ENCODE measurements at regions not wholly inside any gene's neighbourhood (a gene's known extent, or its start where the extent isn't known, plus 50 kb on each side); places are given as distances from the start of the nearest gene placed in this dataset.

- no peak overlapping the region for H3K27ac Mint-ChIP-seq
- no peak overlapping the region for H3K9ac ChIP-seq (ENCODE audit: low read length)
- POLR2A ChIA-PET, result no interaction called here
- no peaks in the 10 kb centered on the region for H3K27me3 Mint-ChIP-seq
- peaks cover 0 to 6% (median 0%) of the 10 kb centered on the region in 3 donors for H3K9me3 ChIP-seq (ENCODE audit: control extremely low read depth in 1 of 3, control insufficient read depth in 2 of 3, insufficient read depth in 1 of 3, low read length in 2 of 3)
- no peak for DNase-seq
- H3K27me3 ChIP-seq (replicated peaks in 1 of 4; ENCODE audit: control extremely low read depth in 1 of 4, control insufficient read depth in 3 of 4, insufficient read depth in 4 of 4, low read length in 3 of 4), result no peaks in the 10 kb centered on the region
- H3K4me2 ChIP-seq (replicated peaks; ENCODE audit: low read depth, low read length, poor library complexity, severe bottlenecking), result no peak overlapping the region
- TF ChIP-seq CTCF (IDR thresholded peaks at IDR 0.05) (no peak), EZH2 (IDR thresholded peaks at IDR 0.05; ENCODE audit: borderline replicate concordance, insufficient read depth, low read depth, low read length, poor library complexity, severe bottlenecking) (no peak)
- no peak overlapping the region for H3K4me3 ChIP-seq (ENCODE audit: control extremely low read depth in 1 of 5, extremely low read depth in 1 of 5, insufficient read depth in 1 of 5, low read depth in 2 of 5, low read length in 4 of 5)
- intact Hi-C loops (cut with micrococcal nuclease), result no loop called here
- no peaks in the 10 kb centered on the region for H3K4me1 ChIP-seq (ENCODE audit: control insufficient read depth in 2 of 2, insufficient read depth in 2 of 2, low read length in 2 of 2)
- H4K20me1 ChIP-seq (ENCODE audit: control insufficient read depth, insufficient read depth, low read length, poor library complexity, severe bottlenecking), result no peaks in the 10 kb centered on the region
- H3K79me2 ChIP-seq (ENCODE audit: control insufficient read depth, insufficient read depth, low read length), result no peaks in the 10 kb centered on the region
- H3K4me3 Mint-ChIP-seq, result no peak overlapping the region
- ATAC-seq (ENCODE audit: low read depth), result no peak
- no peaks in the 10 kb centered on the region for H3K4me1 Mint-ChIP-seq
- 75% methylated on average over 1 of the region's 1 CpG for WGBS (ENCODE audit: insufficient coverage)
- H3K9me3 Mint-ChIP-seq (ENCODE audit: insufficient read depth), result no peaks in the 10 kb centered on the region
- no peaks in the 10 kb centered on the region for H3K36me3 ChIP-seq (replicated peaks in 1 of 2; ENCODE audit: control extremely low read depth in 1 of 2, control insufficient read depth in 1 of 2, extremely low read depth in 1 of 2, insufficient read depth in 2 of 2, low read length in 1 of 2)
- H3K27ac ChIP-seq (ENCODE audit: low read length in 2 of 2), result no peak overlapping the region
- CTCF ChIA-PET, result no interaction called here
- H2AFZ ChIP-seq (ENCODE audit: insufficient read depth, low read depth, low read length, poor library complexity, severe bottlenecking), result no peak overlapping the region
These were observed 1004.4 kb upstream of the TMEM132C start for GRCh38 chr12:127262615-127263014.

GRCh38 chr12:127263621-127264020 is 1003.3 kb upstream of the TMEM132C start:
- Mint-ChIP-seq H3K27me3 (no peaks in the 10 kb centered on the region), H3K9me3 (ENCODE audit: insufficient read depth) (no peaks in the 10 kb centered on the region), H3K4me3 (no peak overlapping the region), H3K27ac (no peak overlapping the region), H3K4me1 (no peaks in the 10 kb centered on the region)
- Histone ChIP-seq H3K9me3 (ENCODE audit: control extremely low read depth in 1 of 3, control insufficient read depth in 2 of 3, insufficient read depth in 1 of 3, low read length in 2 of 3) (peaks cover 0 to 6% (median 0%) of the 10 kb centered on the region in 3 donors), H3K27ac (ENCODE audit: low read length in 2 of 2) (no peak overlapping the region), H3K4me3 (ENCODE audit: control extremely low read depth in 1 of 5, extremely low read depth in 1 of 5, insufficient read depth in 1 of 5, low read depth in 2 of 5, low read length in 4 of 5) (no peak overlapping the region), H3K9ac (ENCODE audit: low read length) (no peak overlapping the region), H3K4me2 (replicated peaks; ENCODE audit: low read depth, low read length, poor library complexity, severe bottlenecking) (no peak overlapping the region), H3K36me3 (replicated peaks in 1 of 2; ENCODE audit: control extremely low read depth in 1 of 2, control insufficient read depth in 1 of 2, extremely low read depth in 1 of 2, insufficient read depth in 2 of 2, low read length in 1 of 2) (no peaks in the 10 kb centered on the region), H3K79me2 (ENCODE audit: control insufficient read depth, insufficient read depth, low read length) (no peaks in the 10 kb centered on the region), H3K4me1 (ENCODE audit: control insufficient read depth in 2 of 2, insufficient read depth in 2 of 2, low read length in 2 of 2) (no peaks in the 10 kb centered on the region), H4K20me1 (ENCODE audit: control insufficient read depth, insufficient read depth, low read length, poor library complexity, severe bottlenecking) (no peaks in the 10 kb centered on the region), H3K27me3 (replicated peaks in 1 of 4; ENCODE audit: control extremely low read depth in 1 of 4, control insufficient read depth in 3 of 4, insufficient read depth in 4 of 4, low read length in 3 of 4) (no peaks in the 10 kb centered on the region), H2AFZ (ENCODE audit: insufficient read depth, low read depth, low read length, poor library complexity, severe bottlenecking) (no peak overlapping the region)
- ATAC-seq (ENCODE audit: low read depth) (no peak), DNase-seq (no peak)
- ChIA-PET CTCF (no interaction called here), POLR2A (no interaction called here)
- no peak for TF ChIP-seq EZH2 (IDR thresholded peaks at IDR 0.05; ENCODE audit: borderline replicate concordance, insufficient read depth, low read depth, low read length, poor library complexity, severe bottlenecking)
- TF ChIP-seq CTCF (IDR thresholded peaks at IDR 0.05), result no peak
- WGBS (ENCODE audit: insufficient coverage), result 100% methylated on average over 5 of the region's 9 CpGs
- intact Hi-C loops (cut with micrococcal nuclease), result no loop called here

Data from B cell (primary cell).